GM13977 (cell line): ENCODE measurements at regions not wholly inside any gene's neighbourhood (a gene's known extent, or its start where the extent isn't known, plus 50 kb on each side); places are given as distances from the start of the nearest gene placed in this dataset.

Experiments
- DNase-seq: peaks from one replicate; pipeline ENCODE4 v3.0.0; 2012; ENCODE audit warnings: low spot score
- CTCF ChIP-seq: IDR thresholded peaks from 2 replicates; pipeline ENCODE4 v1.5.1; 2012; ENCODE audit warnings: mild to moderate bottlenecking, control low read depth; ENCODE audit not compliant: insufficient read depth; ENCODE audit errors: extremely low read depth, missing control alignments
- in situ Hi-C: fragments of 300-500 bp; cut with MboI; formaldehyde crosslinking; loops from one replicate; pipeline ENCODE4 v1.12.0; 2022; ENCODE audit warnings: low sequenced_read_pairs, low pct_unique_long_range_greater_than_20kb, mixed read lengths, inconsistent platforms; ENCODE audit not compliant: unreplicated experiment

DNA sequence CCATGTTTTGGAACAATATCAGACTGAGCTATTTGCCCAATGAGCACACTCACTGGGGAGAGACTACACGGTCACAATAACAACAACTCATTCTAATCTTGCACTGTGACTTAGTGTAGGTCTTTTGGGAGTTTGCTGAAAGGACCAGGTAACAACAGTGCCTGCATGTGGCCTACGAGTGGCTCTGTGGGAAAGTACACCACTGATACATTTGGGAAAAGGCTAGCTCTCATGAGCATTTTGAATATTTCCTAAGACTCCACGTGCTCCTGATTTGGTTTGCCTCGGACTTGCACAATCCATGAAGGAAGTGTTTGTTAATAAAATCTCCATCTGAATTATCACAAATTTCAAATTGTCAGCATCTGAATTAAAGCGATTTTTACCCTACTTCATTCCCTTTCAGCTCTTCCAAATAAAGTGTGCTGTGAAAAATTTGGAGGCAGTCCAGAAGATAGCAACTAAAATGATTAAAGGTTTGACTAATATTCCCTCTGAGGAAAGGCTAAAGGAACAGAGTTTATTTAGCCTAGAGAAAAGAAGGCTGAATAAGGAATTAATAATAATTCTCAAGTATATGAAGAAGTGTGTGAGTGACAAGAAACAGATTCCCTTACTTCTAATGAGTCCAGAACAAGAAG is 406.4 kb downstream of the PPARGC1A start:
- in situ Hi-C loops: no loop called here
- TF ChIP-seq CTCF: no peak

DNA sequence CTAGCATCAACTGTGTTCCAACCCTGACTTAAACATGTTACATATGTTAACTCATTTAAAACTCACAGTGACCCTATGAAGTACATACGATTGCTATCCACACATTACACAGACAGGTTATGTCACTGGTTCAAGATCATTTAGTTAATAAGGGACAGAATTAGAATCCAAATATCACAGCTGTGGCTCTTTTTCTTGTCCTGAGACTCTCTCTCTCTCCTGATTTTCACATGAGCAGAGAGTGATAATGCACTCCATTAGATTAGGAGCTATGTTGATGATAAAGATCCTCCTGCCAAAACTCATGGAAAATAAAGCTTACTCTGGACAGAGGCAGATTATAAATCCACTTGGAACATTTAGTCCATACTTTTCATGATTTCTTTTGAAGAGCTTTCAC is 408.3 kb downstream of the PPARGC1A start:
- no peak for TF ChIP-seq CTCF
- DNase-seq: no peak
- in situ Hi-C loops: no loop called here

More for the DNA sequence above, 406.4 kb downstream of the PPARGC1A start:
- DNase-seq: no peak

DNA sequence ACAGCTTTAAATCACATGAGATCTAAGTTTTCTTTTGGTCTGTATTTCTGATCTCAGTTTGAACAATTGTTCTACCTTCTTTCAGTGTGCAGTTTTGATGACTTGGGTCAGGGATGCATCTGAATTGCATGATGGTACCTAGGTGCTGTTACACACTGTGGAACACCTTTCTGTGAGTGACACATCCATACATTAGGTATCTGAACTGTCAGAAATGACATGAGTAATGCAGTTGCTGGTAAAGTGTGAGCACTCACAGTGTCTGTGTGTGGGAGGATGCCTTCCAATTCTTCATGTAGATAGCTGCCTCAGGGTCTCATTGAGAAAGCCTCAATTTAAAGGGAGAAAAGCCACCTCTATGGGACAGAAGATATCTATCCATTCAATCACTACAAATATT is 411.9 kb downstream of the PPARGC1A start:
- no peak for DNase-seq
- no peak for TF ChIP-seq CTCF
- in situ Hi-C loops: no loop called here

- no peak for DNase-seq
- in situ Hi-C loops: no loop called here
- no peak for TF ChIP-seq CTCF
These were observed 413.2 kb downstream of the PPARGC1A start for GRCh38 chr4:23476515-23477090.

GRCh38 chr4:23463071-23463470 is 426.8 kb downstream of the PPARGC1A start:
- in situ Hi-C loops: no loop called here
- no peak for DNase-seq
- TF ChIP-seq CTCF: no peak

DNA sequence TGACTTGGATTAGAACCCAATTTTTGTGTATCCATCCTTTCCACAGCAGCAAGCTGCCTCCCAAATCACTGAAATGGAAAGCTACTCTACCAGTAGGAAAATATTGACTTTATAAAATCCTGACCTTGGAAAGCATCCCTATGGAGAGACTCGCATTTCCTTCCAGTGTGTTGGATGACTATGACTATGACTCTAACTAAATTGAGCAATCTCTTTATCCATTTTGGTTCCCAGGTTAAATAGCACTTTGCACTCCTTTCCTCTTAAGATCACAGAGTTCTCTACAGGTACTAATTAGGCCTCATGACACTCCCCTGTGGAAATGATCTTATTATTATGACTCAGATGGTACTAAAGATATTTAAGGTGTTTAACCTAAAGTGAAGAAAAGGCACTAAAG is 431.8 kb downstream of the PPARGC1A start:
- no peak for TF ChIP-seq CTCF
- in situ Hi-C loops: no loop called here
- DNase-seq: no peak
